ENCODE measurements at regions not wholly inside any gene's neighbourhood (a gene's known extent, or its start where the extent isn't known, plus 50 kb on each side); places are given as distances from the start of the nearest gene placed in this dataset.
"Not testable (repeated sequence)": the region's sequence is repeated elsewhere in the genome, so short reads cannot be mapped to it uniquely, and the experiment has no call there.

GRCh38 chr10:8356283-8356682, 301.8 kb downstream of the GATA3 start:
- Histone ChIP-seq H3K4me3 (ENCODE audit: low read length) (no peak overlapping the region), H3K4me1 (ENCODE audit: insufficient read depth, low read length) (no peaks in the 10 kb centered on the region), H3K36me3 (ENCODE audit: insufficient read depth, low read length) (no peaks in the 10 kb centered on the region), H3K27me3 (ENCODE audit: insufficient read depth, low read length) (no peaks in the 10 kb centered on the region), H3K9me3 (ENCODE audit: low read length) (no peaks in the 10 kb centered on the region), H2AFZ (ENCODE audit: low read depth, low read length) (no peak overlapping the region)

- H3K27me3 ChIP-seq (ENCODE audit: insufficient read depth, low read length): no peaks in the 10 kb centered on the region
- H3K4me1 ChIP-seq (ENCODE audit: insufficient read depth, low read length): no peaks in the 10 kb centered on the region
- no peak overlapping the region for H2AFZ ChIP-seq (ENCODE audit: low read depth, low read length)
- no peak overlapping the region for H3K4me3 ChIP-seq (ENCODE audit: low read length)
- no peaks in the 10 kb centered on the region for H3K9me3 ChIP-seq (ENCODE audit: low read length)
- no peaks in the 10 kb centered on the region for H3K36me3 ChIP-seq (ENCODE audit: insufficient read depth, low read length)
Measured at GRCh38 chr10:8359467-8359866, 305.0 kb downstream of the GATA3 start.

GRCh38 chr10:8360365-8360764, 305.9 kb downstream of the GATA3 start:
- no peak overlapping the region for H3K4me3 ChIP-seq (ENCODE audit: low read length)
- H2AFZ ChIP-seq (ENCODE audit: low read depth, low read length): no peak overlapping the region
- no peaks in the 10 kb centered on the region for H3K9me3 ChIP-seq (ENCODE audit: low read length)
- H3K27me3 ChIP-seq (ENCODE audit: insufficient read depth, low read length): no peaks in the 10 kb centered on the region
- no peaks in the 10 kb centered on the region for H3K4me1 ChIP-seq (ENCODE audit: insufficient read depth, low read length)
- no peaks in the 10 kb centered on the region for H3K36me3 ChIP-seq (ENCODE audit: insufficient read depth, low read length)

- no peaks in the 10 kb centered on the region for H3K4me1 ChIP-seq (ENCODE audit: insufficient read depth, low read length)
- H3K36me3 ChIP-seq (ENCODE audit: insufficient read depth, low read length): no peaks in the 10 kb centered on the region
- no peaks in the 10 kb centered on the region for H3K9me3 ChIP-seq (ENCODE audit: low read length)
- H3K27me3 ChIP-seq (ENCODE audit: insufficient read depth, low read length): no peaks in the 10 kb centered on the region
- no peak overlapping the region for H2AFZ ChIP-seq (ENCODE audit: low read depth, low read length)
- H3K4me3 ChIP-seq (ENCODE audit: low read length): no peak overlapping the region
Measured at GRCh38 chr10:8360814-8361509, 306.5 kb downstream of the GATA3 start.

GRCh38 chr10:8361510-8361844, 307.0 kb downstream of the GATA3 start:
- Histone ChIP-seq H3K4me3 (ENCODE audit: low read length) (no peak overlapping the region), H3K27me3 (ENCODE audit: insufficient read depth, low read length) (no peaks in the 10 kb centered on the region), H2AFZ (ENCODE audit: low read depth, low read length) (no peak overlapping the region), H3K9me3 (ENCODE audit: low read length) (no peaks in the 10 kb centered on the region), H3K4me1 (ENCODE audit: insufficient read depth, low read length) (no peaks in the 10 kb centered on the region), H3K36me3 (ENCODE audit: insufficient read depth, low read length) (no peaks in the 10 kb centered on the region)

- H3K36me3 ChIP-seq (ENCODE audit: insufficient read depth, low read length): no peaks in the 10 kb centered on the region
- H3K9me3 ChIP-seq (ENCODE audit: low read length): no peaks in the 10 kb centered on the region
- H2AFZ ChIP-seq (ENCODE audit: low read depth, low read length): no peak overlapping the region
- no peak overlapping the region for H3K4me3 ChIP-seq (ENCODE audit: low read length)
- no peaks in the 10 kb centered on the region for H3K27me3 ChIP-seq (ENCODE audit: insufficient read depth, low read length)
- no peaks in the 10 kb centered on the region for H3K4me1 ChIP-seq (ENCODE audit: insufficient read depth, low read length)
Measured at GRCh38 chr10:8365935-8366911, 311.7 kb downstream of the GATA3 start.

- not testable (repeated sequence) for H3K4me3 ChIP-seq (ENCODE audit: low read length); H3K9me3 ChIP-seq (ENCODE audit: low read length); H3K27me3 ChIP-seq (ENCODE audit: insufficient read depth, low read length); H2AFZ ChIP-seq (ENCODE audit: low read depth, low read length); H3K4me1 ChIP-seq (ENCODE audit: insufficient read depth, low read length); H3K36me3 ChIP-seq (ENCODE audit: insufficient read depth, low read length)
Measured at GRCh38 chr10:8367672-8368411, 313.4 kb downstream of the GATA3 start.

- no peaks in the 10 kb centered on the region for H3K36me3 ChIP-seq (ENCODE audit: insufficient read depth, low read length)
- no peak overlapping the region for H2AFZ ChIP-seq (ENCODE audit: low read depth, low read length)
- H3K4me1 ChIP-seq (ENCODE audit: insufficient read depth, low read length): no peaks in the 10 kb centered on the region
- H3K4me3 ChIP-seq (ENCODE audit: low read length): no peak overlapping the region
- H3K9me3 ChIP-seq (ENCODE audit: low read length): no peaks in the 10 kb centered on the region
- H3K27me3 ChIP-seq (ENCODE audit: insufficient read depth, low read length): no peaks in the 10 kb centered on the region
Measured at GRCh38 chr10:8369666-8370065, 315.2 kb downstream of the GATA3 start.

- no peaks in the 10 kb centered on the region for H3K9me3 ChIP-seq (ENCODE audit: low read length)
- no peaks in the 10 kb centered on the region for H3K27me3 ChIP-seq (ENCODE audit: insufficient read depth, low read length)
- no peak overlapping the region for H2AFZ ChIP-seq (ENCODE audit: low read depth, low read length)
- no peak overlapping the region for H3K4me3 ChIP-seq (ENCODE audit: low read length)
- no peaks in the 10 kb centered on the region for H3K4me1 ChIP-seq (ENCODE audit: insufficient read depth, low read length)
- no peaks in the 10 kb centered on the region for H3K36me3 ChIP-seq (ENCODE audit: insufficient read depth, low read length)
Measured at GRCh38 chr10:8374334-8374733, 319.8 kb downstream of the GATA3 start.

GRCh38 chr10:8375137-8375536, 320.6 kb downstream of the GATA3 start:
- Histone ChIP-seq H3K4me1 (ENCODE audit: insufficient read depth, low read length) (no peaks in the 10 kb centered on the region), H3K36me3 (ENCODE audit: insufficient read depth, low read length) (no peaks in the 10 kb centered on the region), H3K4me3 (ENCODE audit: low read length) (no peak overlapping the region), H3K27me3 (ENCODE audit: insufficient read depth, low read length) (no peaks in the 10 kb centered on the region), H2AFZ (ENCODE audit: low read depth, low read length) (no peak overlapping the region), H3K9me3 (ENCODE audit: low read length) (no peaks in the 10 kb centered on the region)

- Histone ChIP-seq H3K36me3 (ENCODE audit: insufficient read depth, low read length) (no peaks in the 10 kb centered on the region), H3K27me3 (ENCODE audit: insufficient read depth, low read length) (no peaks in the 10 kb centered on the region), H3K4me3 (ENCODE audit: low read length) (no peak overlapping the region), H2AFZ (ENCODE audit: low read depth, low read length) (no peak overlapping the region), H3K4me1 (ENCODE audit: insufficient read depth, low read length) (no peaks in the 10 kb centered on the region), H3K9me3 (ENCODE audit: low read length) (no peaks in the 10 kb centered on the region)
Measured at GRCh38 chr10:8378198-8378983, 323.9 kb downstream of the GATA3 start.

- Histone ChIP-seq H3K9me3 (ENCODE audit: low read length) (no peaks in the 10 kb centered on the region), H2AFZ (ENCODE audit: low read depth, low read length) (no peak overlapping the region), H3K36me3 (ENCODE audit: insufficient read depth, low read length) (no peaks in the 10 kb centered on the region), H3K27me3 (ENCODE audit: insufficient read depth, low read length) (no peaks in the 10 kb centered on the region), H3K4me3 (ENCODE audit: low read length) (no peak overlapping the region), H3K4me1 (ENCODE audit: insufficient read depth, low read length) (no peaks in the 10 kb centered on the region)
Measured at GRCh38 chr10:8379906-8380832, 325.7 kb downstream of the GATA3 start.

Data from neuron (in vitro differentiated cells).